ENCODE measurements at regions not wholly inside any gene's neighbourhood (a gene's known extent, or its start where the extent isn't known, plus 50 kb on each side); places are given as distances from the start of the nearest gene placed in this dataset.
"Not testable (repeated sequence)": the region's sequence is repeated elsewhere in the genome, so short reads cannot be mapped to it uniquely, and the experiment has no call there.

- Histone ChIP-seq H3K36me3 (ENCODE audit: control insufficient read depth in 2 of 3, insufficient read depth in 3 of 3, low read length in 3 of 3) (no peaks in the 10 kb centered on the region), H3K4me3 (ENCODE audit: low read length in 3 of 3) (no peak overlapping the region), H3K9me3 (ENCODE audit: control insufficient read depth in 2 of 3, insufficient read depth in 1 of 3, low read length in 3 of 3) (no peaks in the 10 kb centered on the region), H3K27me3 (ENCODE audit: control insufficient read depth, insufficient read depth, low read length) (no peaks in the 10 kb centered on the region), H3K9ac (ENCODE audit: low read length in 3 of 3) (no peak overlapping the region), H3K27ac (ENCODE audit: low read depth in 2 of 2, low read length in 2 of 2) (no peak overlapping the region), H3K4me1 (ENCODE audit: control insufficient read depth in 2 of 3, insufficient read depth in 2 of 3, low read depth in 1 of 3, low read length in 3 of 3) (no peaks in the 10 kb centered on the region)
- DNase-seq (no peak), FAIRE-seq (no peak)
- TF ChIP-seq, protein P1, sequence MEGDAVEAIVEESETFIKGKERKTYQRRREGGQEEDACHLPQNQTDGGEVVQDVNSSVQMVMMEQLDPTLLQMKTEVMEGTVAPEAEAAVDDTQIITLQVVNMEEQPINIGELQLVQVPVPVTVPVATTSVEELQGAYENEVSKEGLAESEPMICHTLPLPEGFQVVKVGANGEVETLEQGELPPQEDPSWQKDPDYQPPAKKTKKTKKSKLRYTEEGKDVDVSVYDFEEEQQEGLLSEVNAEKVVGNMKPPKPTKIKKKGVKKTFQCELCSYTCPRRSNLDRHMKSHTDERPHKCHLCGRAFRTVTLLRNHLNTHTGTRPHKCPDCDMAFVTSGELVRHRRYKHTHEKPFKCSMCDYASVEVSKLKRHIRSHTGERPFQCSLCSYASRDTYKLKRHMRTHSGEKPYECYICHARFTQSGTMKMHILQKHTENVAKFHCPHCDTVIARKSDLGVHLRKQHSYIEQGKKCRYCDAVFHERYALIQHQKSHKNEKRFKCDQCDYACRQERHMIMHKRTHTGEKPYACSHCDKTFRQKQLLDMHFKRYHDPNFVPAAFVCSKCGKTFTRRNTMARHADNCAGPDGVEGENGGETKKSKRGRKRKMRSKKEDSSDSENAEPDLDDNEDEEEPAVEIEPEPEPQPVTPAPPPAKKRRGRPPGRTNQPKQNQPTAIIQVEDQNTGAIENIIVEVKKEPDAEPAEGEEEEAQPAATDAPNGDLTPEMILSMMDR (IDR thresholded peaks at IDR 0.05; ENCODE audit: borderline replicate concordance, extremely low read depth, insufficient read depth): no peak
- intact Hi-C loops (cut with DNase I): no loop called here
Observed at GRCh38 chr14:82951171-82951570, 1417.5 kb upstream of the SEL1L start.

DNA sequence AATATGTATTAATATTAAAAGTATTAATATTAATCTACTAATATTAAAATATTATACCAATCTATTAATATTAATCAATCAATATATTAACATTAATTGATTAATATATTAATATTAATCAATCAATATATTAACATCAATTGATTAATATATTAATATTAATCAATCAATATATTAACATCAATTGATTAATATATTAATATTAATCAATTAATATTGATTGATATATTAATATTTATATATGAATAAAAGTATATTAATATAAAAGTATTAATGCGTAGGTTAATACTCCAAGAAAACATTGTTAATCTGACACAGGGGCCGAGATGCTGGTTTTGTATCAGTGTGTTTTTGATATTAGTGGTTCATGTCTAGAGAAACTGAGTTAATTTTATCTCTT is 1430.1 kb upstream of the SEL1L start:
- DNase-seq: no peak
- Histone ChIP-seq H3K27ac (ENCODE audit: low read depth in 2 of 2, low read length in 2 of 2) (no peak overlapping the region), H3K36me3 (ENCODE audit: control insufficient read depth in 2 of 3, insufficient read depth in 3 of 3, low read length in 3 of 3) (no peaks in the 10 kb centered on the region), H3K9ac (ENCODE audit: low read length in 3 of 3) (no peak overlapping the region), H3K4me1 (ENCODE audit: control insufficient read depth in 2 of 3, insufficient read depth in 2 of 3, low read depth in 1 of 3, low read length in 3 of 3) (no peaks in the 10 kb centered on the region), H3K4me3 (ENCODE audit: low read length in 3 of 3) (no peak overlapping the region), H3K27me3 (ENCODE audit: control insufficient read depth, insufficient read depth, low read length) (no peaks in the 10 kb centered on the region), H3K9me3 (ENCODE audit: control insufficient read depth in 2 of 3, insufficient read depth in 1 of 3, low read length in 3 of 3) (no peaks in the 10 kb centered on the region)
- intact Hi-C loops (cut with DNase I): no loop called here
- FAIRE-seq: peak; percentile 99
- TF ChIP-seq, protein P1 (IDR thresholded peaks at IDR 0.05; ENCODE audit: borderline replicate concordance, extremely low read depth, insufficient read depth): no peak

- intact Hi-C loops (cut with DNase I): no loop called here
- FAIRE-seq: no peak
- DNase-seq: peak in 2 of 5 donors; percentile 2 to 11
- no peak overlapping the region for H3K9ac ChIP-seq (ENCODE audit: low read length in 3 of 3)
- no peaks in the 10 kb centered on the region for H3K36me3 ChIP-seq (ENCODE audit: control insufficient read depth in 2 of 3, insufficient read depth in 3 of 3, low read length in 3 of 3)
- H3K4me1 ChIP-seq (ENCODE audit: control insufficient read depth in 2 of 3, insufficient read depth in 2 of 3, low read depth in 1 of 3, low read length in 3 of 3): no peaks in the 10 kb centered on the region
- no peak overlapping the region for H3K27ac ChIP-seq (ENCODE audit: low read depth in 2 of 2, low read length in 2 of 2)
- no peaks in the 10 kb centered on the region for H3K9me3 ChIP-seq (ENCODE audit: control insufficient read depth in 2 of 3, insufficient read depth in 1 of 3, low read length in 3 of 3)
- no peak overlapping the region for H3K4me3 ChIP-seq (ENCODE audit: low read length in 3 of 3)
- TF ChIP-seq, protein P1 (IDR thresholded peaks at IDR 0.05; ENCODE audit: borderline replicate concordance, extremely low read depth, insufficient read depth): no peak
- H3K27me3 ChIP-seq (ENCODE audit: control insufficient read depth, insufficient read depth, low read length): no peaks in the 10 kb centered on the region
Observed at GRCh38 chr14:82987502-82988124, 1454.0 kb upstream of the SEL1L start.

GRCh38 chr14:82994547-82994946 is 1460.9 kb upstream of the SEL1L start:
- H3K4me3 ChIP-seq (ENCODE audit: low read length in 3 of 3); H3K9me3 ChIP-seq (ENCODE audit: control insufficient read depth in 2 of 3, insufficient read depth in 1 of 3, low read length in 3 of 3); DNase-seq; H3K36me3 ChIP-seq (ENCODE audit: control insufficient read depth in 2 of 3, insufficient read depth in 3 of 3, low read length in 3 of 3); H3K27me3 ChIP-seq (ENCODE audit: control insufficient read depth, insufficient read depth, low read length); intact Hi-C loops (cut with DNase I); H3K9ac ChIP-seq (ENCODE audit: low read length in 3 of 3); H3K27ac ChIP-seq (ENCODE audit: low read depth in 2 of 2, low read length in 2 of 2); H3K4me1 ChIP-seq (ENCODE audit: control insufficient read depth in 2 of 3, insufficient read depth in 2 of 3, low read depth in 1 of 3, low read length in 3 of 3); FAIRE-seq: not testable (repeated sequence)

Data from kidney (tissue), 13 donors.